ENCODE measurements at regions not wholly inside any gene's neighbourhood (a gene's known extent, or its start where the extent isn't known, plus 50 kb on each side); places are given as distances from the start of the nearest gene placed in this dataset.

DNA sequence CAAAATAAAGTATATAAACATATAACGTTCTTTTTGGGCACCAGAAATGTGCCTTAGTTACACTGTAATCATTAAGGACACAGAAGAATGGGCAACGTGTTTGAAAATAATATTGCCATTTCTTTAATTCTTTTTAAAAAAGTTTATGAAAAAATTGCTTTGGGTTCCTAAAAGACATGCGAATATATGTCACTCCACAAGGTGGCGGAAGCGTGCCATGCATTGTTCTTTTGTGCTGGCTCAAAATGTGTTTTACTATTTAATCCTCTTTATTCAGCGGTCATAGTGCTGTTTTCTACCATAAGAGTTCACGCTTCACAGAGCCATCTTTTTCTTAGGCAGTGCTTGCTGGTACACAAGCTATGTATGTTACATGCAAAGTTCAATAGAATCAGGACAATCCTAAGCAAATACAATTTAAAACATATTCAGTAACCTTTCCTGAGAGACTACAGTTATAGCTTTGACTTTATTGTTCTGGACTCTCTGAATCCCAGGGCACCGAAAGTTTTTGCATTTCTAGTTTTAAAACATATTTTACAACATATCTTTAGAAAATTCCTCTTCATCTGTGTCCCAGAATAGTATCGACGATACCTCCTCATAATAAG, 147.8 kb upstream of the ERBB4 start:
- peak; percentile 74 for DNase-seq

DNA sequence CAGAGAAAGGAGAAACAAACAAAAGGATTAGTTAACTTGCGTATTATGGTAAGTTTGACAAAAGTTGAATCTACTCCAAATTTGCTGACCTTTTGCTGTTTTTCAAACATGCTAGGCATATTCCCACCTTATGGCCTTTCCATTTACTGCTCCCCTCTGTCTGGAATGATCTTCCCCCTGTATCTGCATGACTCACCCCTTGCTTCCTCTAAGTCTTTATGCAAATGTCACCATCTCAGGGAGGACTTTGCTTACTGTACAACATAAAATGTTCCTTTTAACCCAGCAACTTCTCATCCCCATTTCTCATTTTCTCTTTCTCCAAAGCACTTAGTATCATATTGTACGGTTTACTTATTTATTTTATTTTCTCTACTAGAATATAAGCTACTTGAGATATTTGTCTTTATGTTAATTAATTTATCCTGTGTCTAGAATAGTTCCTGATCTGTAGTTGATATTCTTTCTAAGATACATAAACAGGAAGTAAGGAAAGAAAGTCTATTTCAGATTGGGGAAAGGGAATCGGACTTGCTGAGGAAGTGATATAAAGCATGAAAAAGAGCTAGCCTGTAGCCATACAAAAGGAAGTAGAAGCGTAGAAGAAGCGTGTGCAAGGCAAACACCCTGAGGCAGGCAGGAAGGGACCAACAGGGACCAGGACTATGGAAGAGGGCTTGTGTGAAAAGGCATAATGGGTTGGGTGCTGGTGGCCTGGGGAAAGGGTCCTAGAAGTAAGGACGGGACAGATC, 144.9 kb upstream of the ERBB4 start:
- no peak for DNase-seq

DNA sequence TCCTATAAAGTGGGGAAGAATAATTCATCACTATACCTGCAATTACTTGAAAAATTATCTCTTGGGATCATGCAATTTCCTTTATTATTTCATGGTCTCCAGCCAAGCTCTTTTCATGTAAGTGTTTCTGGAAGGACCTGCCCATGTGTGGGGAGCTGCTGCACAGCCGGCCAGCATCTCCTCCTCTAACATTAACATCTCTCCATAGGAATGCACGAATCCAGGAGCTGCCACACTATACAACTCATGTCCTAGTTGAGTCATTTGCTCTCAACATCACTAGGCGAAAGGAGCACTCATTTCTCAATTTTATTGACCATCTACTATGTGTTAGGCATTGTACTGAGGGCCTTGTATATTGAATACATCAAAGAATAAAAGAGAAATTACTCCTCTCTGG, 144.3 kb upstream of the ERBB4 start:
- no peak for DNase-seq

DNA sequence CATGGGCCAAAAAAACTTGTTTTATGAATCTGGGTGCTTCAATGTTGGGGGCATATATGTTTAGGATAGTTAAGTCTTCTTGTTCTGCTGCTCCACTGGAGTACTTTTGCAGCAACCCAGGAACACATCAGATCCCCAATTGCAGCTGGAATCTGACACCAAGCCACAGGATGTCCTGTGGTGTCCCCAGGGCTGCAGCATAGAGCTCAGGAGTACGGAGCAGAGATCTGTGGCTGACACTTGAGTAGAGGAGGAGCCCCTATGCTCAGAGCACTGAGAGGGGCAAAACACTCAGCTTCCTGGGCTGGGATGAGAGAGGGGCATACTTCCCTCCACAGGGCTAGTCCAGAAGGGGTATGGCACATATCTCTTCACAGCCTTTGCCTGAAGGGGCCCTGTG, 138.9 kb upstream of the ERBB4 start:
- no peak for DNase-seq

DNA sequence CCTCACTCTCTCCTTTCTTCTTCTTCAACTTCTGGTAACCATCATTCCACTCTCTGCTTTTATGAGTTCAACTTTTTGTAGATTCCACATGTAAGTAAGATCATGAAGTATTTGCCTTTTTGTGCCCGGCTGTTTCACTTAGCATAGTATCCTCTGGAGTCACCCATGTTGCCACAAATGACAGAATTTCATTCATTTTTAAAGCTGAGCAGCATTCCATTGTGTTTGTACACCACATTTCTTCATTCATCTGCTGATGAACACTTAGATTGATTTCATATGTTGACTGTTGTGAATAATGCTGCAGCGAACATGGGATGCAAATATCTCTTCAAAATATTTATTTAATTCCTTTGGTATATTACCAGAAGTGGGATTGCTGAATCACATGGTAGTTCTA, 133.6 kb upstream of the ERBB4 start:
- DNase-seq = no peak

DNA sequence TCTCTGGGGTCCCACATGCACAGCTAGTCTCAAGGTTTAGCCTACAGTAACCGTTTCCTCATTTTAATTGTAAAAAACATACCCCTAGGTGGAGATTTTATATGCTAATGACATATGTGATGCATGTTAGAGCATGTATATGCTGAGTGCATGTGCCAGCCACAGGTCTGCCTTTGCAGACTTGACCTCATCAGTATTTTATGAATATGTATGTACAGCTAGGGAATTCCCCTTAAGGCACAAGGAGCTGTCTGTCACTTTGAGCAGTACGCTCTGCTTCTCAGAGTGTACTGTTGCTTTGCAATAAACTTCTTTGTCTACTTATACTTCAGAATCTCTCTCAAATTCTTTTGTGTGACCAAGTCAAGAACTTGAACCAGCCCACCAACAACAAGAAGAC, 131.2 kb upstream of the ERBB4 start:
- DNase-seq = no peak

DNA sequence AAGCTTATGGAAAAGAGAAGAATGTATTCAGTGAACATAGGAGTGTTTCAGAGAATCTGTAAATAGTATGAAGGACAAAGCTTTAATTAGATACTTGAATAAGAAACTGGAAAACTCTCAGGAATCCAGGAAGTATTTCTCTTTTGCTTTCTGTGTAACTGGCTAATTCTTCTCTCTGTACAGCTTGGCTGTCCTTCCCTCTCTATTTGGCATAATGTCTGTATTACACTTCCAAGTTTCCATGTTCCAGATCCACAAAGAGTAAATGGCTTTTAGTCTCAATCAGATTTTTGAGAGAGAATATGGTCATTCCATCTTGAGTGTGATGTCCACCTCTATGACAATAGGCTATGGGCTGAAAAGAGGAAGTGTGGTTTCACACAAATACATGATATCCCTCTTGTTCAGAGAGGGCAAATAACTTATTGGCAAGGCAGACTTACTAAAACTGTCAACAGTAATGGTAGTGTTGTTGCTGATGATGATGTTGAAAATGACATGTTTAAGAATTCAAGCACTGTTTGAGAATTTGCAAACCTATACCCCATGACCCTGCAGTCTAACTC, 129.2 kb upstream of the ERBB4 start:
- no peak for DNase-seq

DNA sequence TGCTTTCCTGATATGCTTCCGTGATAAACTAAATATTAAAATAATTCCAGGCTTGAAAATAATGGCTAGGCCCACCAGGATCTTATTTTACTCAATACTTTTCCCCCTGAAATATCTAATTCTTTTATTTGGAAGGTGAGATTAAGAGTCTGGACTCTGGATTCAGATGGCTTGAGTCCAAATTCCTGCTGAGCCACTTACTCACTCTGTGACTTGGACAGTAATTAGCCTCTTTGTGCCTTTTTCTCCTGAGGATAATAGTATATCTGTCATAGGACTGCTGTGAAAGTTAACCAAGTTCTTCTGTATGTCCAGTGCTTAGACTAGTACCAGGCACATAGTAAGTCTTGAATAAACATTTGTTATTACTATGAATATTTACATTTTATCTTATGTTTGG, 127.3 kb upstream of the ERBB4 start:
- no peak for DNase-seq

DNA sequence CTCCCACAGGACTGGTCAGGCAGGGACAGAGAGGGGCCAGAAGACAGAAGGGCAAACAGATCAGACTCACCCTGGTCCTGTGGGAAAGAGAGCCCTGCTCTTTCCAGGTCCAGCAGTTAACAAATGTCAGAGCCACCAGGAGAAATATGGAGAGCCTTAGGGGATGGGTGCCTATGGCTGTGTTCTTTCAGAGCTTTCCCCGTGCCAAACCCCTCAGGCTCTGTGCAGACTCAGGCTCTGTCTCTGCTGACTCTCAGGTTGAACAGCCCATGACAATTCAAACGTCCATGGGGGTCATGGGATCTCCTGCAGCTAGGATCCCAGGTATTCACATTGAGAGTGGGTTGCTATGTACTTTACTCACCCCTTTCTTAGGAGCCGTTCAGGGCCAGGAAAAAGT, 120.8 kb upstream of the ERBB4 start:
- no peak for DNase-seq

DNA sequence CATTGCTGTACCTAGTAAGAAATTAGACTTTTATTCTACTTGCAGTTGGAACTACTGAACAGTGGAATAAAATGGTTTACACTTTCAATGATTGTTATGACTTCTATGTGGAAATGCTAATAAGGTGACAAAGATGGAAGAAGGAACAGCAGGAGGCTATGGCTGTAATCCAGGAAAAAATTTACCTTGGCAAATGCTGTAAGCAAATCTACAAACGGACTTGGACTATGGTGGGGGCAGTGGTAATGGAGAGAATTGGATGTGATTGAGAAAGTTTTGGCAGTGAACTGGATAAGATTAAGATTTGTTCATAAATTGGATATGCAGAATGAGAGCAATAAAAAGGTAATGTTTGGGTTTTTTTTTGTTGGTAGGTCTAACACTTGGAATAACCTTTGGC, 111.0 kb upstream of the ERBB4 start:
- no peak for DNase-seq

DNA sequence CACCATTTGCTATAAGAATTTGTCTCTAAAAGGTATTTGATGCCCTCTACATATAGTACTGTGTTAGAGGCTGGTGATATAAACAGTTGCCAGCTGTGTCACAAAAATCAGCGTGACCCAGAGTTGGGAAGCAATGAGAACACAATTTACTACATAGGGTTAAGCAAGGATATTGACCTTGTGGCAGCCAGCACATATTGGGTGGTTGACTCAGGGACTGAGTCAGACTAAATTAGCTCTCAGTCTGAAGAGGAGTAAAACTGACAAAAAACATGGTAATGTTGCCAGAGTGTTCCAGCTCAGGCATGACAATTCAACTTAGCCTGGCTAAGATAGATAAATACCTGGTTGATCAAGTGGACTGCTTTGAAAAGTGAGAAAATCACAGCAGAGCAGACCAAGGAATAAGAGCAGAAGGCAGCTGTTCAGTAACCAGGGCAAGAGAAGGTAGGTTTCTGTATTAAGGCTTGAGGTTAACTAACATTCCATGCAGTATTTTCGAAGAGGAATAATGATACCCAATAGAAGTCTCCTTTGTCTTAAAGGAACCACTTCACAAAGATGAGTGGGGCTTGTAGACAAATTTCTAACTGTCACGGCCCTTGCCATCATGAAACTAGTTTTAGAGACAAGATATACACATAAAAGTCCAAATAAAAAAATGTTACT, 108.2 kb upstream of the ERBB4 start:
- no peak for DNase-seq

DNA sequence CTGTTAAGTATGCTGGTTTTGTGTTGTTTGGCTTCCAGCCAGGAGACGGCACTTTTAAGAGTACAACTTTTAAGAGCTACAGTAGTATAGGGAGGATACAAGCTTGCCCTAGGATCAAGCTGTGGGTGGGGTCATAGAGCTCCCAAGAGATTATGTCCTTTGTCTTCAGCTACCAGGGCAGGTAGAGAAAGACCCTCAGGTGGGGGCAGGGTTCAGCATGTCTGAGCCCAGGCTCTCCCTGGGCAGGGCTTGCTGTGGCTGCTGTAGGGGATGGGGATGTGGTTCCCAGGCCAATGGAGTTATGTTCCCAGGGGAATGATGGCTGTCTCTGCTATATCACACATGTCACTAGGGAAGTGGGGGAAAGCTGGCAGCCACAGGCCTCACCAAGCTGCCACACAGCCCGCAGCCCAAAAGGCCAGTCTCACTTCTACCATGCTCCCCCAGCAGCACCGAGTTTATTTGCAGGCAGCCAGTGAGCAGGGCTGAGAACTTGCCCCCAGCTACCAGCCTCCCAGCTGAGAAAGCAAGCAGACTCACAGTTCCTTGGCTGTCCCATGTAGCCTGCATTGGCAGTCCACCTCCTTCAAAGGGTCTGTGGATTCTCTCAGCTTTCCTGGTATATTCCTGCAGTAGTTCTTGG, 105.7 kb upstream of the ERBB4 start:
- DNase-seq = no peak

DNA sequence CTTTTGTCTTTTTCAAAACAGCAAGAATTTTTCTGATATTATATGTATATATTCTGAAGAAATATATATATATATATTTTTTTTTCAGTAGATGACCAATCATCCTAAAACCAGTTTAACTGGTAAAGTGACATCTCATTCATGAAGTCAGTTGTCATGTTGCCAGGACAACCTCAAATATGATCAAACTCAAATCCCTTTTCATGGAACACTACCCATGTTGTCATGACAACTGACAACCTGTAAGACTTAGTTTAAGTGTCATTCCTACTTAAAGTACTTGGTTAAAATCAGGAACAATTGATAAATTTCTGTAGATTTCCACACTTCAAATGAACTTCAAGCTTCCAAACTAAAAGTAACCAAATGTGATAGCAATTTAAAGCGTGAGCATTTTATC, 101.8 kb upstream of the ERBB4 start:
- no peak for DNase-seq

DNA sequence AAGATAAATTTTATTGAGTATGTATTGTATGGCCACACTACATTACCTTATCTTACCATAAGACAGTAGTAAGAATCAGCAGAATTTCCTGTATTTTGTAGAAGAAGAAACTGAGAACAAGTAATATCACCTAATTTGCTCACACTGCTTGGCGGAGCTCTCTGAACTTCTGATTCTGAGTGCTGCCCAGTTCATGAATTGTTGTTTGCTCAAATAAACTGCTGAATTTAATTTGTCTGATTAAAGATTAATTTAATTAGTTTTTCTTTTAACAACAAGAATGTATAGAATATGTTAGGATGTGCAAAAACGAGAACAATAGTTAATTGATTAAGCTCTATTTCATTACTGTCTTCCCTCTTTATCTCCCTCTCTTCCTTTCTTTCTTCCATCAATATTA, 100.1 kb upstream of the ERBB4 start:
- no peak for DNase-seq

DNA sequence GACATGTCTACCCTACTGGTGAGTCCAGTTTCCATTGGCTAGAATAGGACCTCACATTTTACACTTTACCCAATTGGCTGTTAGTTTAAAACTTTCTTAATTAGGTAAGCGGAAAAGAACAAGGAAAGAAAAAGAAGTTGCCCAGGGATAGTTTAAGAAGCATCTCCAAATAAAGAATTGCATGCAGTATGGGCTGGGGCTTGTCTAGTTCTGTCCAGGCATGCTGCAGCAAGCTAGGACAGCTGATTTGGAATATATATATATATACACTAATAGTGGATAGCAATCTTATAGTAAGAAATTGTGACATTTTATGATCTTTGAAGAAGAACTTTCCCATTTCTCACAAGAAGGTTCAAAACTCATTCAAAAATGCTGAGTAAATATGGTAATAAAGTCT, 90.0 kb upstream of the ERBB4 start:
- no peak for DNase-seq

DNA sequence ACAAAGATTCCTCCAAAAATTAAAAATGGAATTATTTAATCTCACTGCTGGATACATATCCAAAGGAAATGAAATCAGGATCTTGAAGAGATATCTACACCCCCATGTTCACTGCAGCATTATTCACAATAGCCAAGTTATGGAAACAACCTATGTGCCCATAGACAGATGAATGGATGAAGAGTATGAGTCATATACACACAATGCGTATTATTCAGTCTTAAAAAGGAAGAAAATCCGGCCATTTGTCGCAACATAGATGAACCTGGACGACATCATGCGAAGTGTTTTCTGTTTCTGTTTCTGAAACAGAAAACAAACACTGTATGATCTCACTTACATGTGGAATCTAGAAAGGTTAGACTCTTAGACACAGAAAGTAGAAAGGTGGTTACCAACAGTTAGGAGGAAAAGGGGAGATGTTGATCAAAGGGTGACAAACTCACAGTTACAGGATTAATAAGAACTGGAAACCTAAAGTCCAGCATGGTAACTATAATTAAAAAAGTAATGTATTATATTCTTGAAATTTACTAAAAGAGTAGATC, 87.8 kb upstream of the ERBB4 start:
- DNase-seq = no peak

DNA sequence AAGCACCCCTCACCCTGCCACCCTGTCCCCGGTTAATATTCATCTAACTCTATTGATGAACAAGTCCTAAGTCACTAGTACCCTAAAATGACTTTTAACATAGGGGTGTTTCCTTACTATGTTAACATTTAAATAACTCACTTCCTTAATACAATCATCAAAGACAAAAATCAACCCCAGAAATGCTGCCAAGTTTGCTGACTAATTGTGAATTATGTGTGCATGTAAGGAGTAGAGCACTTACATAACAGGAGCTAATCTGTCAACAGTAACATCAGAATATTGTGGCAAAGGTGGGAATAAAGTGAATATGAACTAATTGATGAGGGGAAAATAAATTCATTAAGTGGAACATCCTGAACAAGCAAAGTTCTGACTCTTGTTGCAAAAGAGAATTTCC, 81.4 kb upstream of the ERBB4 start:
- DNase-seq = no peak

DNA sequence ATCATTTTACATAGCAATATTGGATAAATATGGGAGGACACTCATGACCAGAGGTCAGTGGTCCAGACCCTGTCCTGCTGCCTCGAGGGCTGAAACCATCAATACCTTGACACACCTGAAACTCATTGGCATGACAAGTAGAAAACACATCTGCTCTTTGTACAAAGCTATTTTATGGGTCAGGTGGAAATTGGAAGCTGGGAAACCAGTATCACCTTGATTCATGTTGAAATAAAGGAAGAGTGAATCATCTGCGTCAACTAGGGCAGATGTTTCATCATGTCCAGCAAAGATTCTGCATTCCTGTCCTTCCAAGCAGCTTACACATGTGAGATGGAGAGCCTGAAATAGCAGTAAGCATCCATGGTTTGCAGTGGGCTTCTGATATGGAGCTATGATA, 80.0 kb upstream of the ERBB4 start:
- no peak for DNase-seq

DNA sequence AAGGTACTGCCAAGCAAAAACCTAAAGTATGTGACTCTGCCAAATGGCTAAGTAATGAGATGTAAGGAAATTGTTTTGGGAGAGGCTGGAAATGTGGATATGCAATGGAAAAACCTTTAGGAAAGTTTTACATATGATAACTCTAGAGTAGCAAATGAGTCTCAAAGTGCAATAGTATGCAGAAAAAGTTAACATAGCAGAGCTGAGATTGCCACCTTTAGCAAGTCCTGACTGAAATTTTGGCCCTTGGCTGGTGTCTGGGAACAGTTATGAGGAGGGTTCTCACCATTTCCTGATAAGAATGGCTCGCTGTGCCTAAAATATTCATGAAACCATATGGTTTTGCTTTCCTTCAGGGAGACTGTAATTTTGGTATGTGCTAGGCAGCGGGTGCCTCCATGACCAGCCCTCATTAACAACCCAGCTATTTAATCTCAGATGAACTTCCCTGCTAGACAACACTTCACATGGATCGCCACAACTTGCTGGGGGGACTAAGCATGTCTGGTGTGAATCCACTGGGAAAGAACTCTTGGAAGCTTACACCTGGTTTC, 72.3 kb upstream of the ERBB4 start:
- DNase-seq = no peak

DNA sequence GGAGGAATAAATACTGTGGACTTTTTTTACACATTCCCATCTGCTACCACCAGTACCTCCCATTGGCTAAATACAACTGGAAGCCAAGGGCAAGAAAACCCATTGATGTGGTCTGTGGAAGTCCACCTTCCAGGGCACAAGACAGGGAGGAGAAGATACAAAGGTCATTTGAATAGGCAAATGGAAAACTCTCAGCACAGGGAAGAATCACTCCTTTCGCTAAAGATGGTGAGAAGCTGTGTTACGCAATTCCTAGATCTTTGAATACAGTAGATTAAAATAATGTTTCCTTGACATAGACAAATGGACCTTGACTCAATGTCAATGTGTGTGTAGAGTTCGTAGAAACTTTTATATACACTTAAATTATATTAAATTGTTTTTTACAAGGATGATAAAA, 70.9 kb upstream of the ERBB4 start:
- DNase-seq = no peak

DNA sequence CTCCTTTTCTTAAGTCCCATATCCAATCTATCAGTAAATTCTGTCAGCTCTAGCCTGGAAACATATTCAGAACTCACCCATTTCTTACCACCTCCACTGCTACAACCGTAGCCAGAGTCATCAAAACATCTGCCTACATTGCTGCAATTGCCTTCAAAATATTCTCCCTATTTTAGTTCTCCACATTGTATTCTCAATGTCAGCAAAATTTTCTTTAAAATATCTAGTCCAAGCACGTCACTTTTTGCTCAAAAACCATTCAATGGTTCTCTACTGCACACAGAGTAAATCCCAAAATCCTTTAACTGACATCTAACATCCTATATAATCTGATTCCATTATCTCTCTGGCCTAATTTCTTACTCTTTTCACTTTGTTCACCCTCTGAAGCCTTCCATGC, 68.5 kb upstream of the ERBB4 start:
- no peak for DNase-seq

DNA sequence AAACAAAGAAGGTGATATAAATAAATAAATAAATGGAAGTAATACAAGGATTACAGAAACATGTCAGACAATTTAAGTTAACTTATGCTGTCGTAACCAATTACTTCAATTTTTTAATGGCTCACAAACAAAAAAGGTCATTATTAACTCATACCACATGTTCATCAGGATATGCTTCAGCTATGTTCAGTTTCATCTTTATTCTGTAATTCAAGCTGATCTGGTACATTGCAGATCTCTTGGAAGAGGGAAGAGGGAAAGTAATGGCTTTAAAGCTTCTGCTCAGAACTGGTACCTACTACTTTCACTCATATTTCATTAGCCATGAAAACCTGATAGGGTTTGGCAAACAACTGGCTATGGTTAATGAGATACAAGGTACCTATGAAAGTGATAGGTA, 67.6 kb upstream of the ERBB4 start:
- no peak for DNase-seq

DNA sequence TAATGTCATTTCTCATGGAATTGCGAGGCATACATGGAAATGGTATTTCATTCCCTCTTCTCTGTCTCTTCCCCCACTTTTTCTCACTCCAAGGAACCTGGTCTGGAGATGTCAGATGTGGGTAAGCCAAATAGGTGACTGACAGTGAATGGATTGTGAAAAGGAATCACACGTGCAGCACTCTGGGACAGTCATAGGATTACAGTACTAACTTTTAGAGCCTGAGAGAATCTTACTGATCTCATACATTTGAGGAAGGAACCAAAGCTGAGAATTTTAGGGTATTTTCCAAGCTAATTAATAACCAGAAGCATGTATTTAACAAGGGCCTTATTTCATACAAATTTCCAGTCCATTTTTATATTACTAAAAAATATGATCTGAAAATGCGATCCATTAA, 58.1 kb upstream of the ERBB4 start:
- no peak for DNase-seq

All from femur (tissue), 1 donor.